ENCODE measurements at regions not wholly inside any gene's neighbourhood (a gene's known extent, or its start where the extent isn't known, plus 50 kb on each side); places are given as distances from the start of the nearest gene placed in this dataset.

DNA sequence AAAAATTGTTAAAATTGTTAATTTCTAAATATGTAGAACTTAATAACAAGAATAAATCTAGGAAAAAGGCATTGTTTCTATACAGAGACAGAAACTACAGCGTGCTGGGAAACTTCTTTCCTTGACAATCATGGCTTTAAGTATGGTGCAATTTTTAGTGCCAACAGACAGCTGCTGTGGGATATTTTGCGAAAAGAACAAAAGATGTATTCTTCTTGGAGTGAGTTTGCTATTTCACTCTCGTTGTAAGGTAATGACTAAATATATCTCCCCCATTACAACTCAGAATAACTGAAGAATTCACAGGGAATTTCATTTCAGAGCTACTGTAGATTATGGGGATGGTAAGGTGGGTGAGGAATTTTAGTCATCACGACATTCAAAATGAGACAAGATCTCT is 2055.0 kb upstream of the ACO1 start:
- H3K27me3 Mint-ChIP-seq (ENCODE audit: insufficient read depth, low read depth), result no peaks in the 10 kb centered on the region

DNA sequence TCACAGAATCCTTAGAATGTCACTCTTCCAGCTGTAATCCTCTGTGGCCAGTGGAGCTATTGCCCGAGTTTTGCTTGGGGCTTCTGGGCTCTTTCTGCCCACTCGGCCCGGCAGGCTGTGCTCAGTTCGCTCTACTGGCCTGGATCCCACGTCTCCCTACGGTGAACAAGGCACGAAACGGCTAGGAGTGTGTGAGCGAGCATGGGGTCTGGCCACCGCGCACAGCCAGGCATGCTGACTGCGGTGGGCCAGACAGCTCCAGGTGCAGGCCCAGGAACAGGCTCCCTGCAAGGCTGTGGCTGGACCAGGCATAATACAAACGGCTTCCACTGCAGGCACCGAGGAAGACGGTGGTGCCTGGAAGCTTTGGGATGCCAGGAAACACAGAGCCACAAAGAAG is 2035.5 kb upstream of the ACO1 start:
- no peaks in the 10 kb centered on the region for H3K9me3 Mint-ChIP-seq
- H3K4me1 Mint-ChIP-seq, result no peaks in the 10 kb centered on the region
- Histone ChIP-seq H4K20me1 (ENCODE audit: low read depth) (no peaks in the 10 kb centered on the region), H2AFZ (replicated peaks) (no peak overlapping the region), H3F3A (ENCODE audit: low read depth) (no peaks in the 10 kb centered on the region), H3K4me2 (no peak overlapping the region), H3K9ac (no peak overlapping the region), H3K9me3 (ENCODE audit: low read depth) (no peaks in the 10 kb centered on the region), H3K27ac (no peak overlapping the region), H3K36me3 (no peaks in the 10 kb centered on the region), H3K27me3 (no peaks in the 10 kb centered on the region), H3K4me3 (no peak overlapping the region), H3K4me1 (no peaks in the 10 kb centered on the region), H3K79me2 (ENCODE audit: low read depth) (no peaks in the 10 kb centered on the region)
- no peaks in the 10 kb centered on the region for H3K27me3 Mint-ChIP-seq (ENCODE audit: insufficient read depth, low read depth)
- TF ChIP-seq EZH2 (IDR thresholded peaks at IDR 0.05), result no peak
- TF ChIP-seq, protein P1, sequence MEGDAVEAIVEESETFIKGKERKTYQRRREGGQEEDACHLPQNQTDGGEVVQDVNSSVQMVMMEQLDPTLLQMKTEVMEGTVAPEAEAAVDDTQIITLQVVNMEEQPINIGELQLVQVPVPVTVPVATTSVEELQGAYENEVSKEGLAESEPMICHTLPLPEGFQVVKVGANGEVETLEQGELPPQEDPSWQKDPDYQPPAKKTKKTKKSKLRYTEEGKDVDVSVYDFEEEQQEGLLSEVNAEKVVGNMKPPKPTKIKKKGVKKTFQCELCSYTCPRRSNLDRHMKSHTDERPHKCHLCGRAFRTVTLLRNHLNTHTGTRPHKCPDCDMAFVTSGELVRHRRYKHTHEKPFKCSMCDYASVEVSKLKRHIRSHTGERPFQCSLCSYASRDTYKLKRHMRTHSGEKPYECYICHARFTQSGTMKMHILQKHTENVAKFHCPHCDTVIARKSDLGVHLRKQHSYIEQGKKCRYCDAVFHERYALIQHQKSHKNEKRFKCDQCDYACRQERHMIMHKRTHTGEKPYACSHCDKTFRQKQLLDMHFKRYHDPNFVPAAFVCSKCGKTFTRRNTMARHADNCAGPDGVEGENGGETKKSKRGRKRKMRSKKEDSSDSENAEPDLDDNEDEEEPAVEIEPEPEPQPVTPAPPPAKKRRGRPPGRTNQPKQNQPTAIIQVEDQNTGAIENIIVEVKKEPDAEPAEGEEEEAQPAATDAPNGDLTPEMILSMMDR (IDR thresholded peaks at IDR 0.05), result no peak
- TF ChIP-seq EZH2phosphoT487 (IDR thresholded peaks at IDR 0.05), result no peak
- DNase-seq (ENCODE audit: low spot score), result no peak
- H3K36me3 Mint-ChIP-seq, result no peaks in the 10 kb centered on the region
- H3K27ac Mint-ChIP-seq, result no peak overlapping the region
- H3K4me3 Mint-ChIP-seq, result no peak overlapping the region

More for the DNA sequence above, 2055.0 kb upstream of the ACO1 start:
- H3K9me3 Mint-ChIP-seq, result no peaks in the 10 kb centered on the region
- Histone ChIP-seq H3K36me3 (no peaks in the 10 kb centered on the region), H3K27me3 (no peaks in the 10 kb centered on the region), H2AFZ (replicated peaks) (no peak overlapping the region), H3F3A (ENCODE audit: low read depth) (no peaks in the 10 kb centered on the region), H3K27ac (no peak overlapping the region), H3K4me2 (no peak overlapping the region), H4K20me1 (ENCODE audit: low read depth) (no peaks in the 10 kb centered on the region), H3K4me1 (no peaks in the 10 kb centered on the region), H3K9ac (no peak overlapping the region), H3K4me3 (no peak overlapping the region), H3K79me2 (ENCODE audit: low read depth) (no peaks in the 10 kb centered on the region), H3K9me3 (ENCODE audit: low read depth) (no peaks in the 10 kb centered on the region)
- H3K27ac Mint-ChIP-seq, result no peak overlapping the region
- TF ChIP-seq EZH2 (IDR thresholded peaks at IDR 0.05), result no peak
- no peak for TF ChIP-seq EZH2phosphoT487 (IDR thresholded peaks at IDR 0.05)
- TF ChIP-seq, protein P1 (IDR thresholded peaks at IDR 0.05), result no peak
- no peaks in the 10 kb centered on the region for H3K36me3 Mint-ChIP-seq
- H3K4me1 Mint-ChIP-seq, result no peaks in the 10 kb centered on the region
- H3K4me3 Mint-ChIP-seq, result no peak overlapping the region
- DNase-seq (ENCODE audit: low spot score), result no peak

DNA sequence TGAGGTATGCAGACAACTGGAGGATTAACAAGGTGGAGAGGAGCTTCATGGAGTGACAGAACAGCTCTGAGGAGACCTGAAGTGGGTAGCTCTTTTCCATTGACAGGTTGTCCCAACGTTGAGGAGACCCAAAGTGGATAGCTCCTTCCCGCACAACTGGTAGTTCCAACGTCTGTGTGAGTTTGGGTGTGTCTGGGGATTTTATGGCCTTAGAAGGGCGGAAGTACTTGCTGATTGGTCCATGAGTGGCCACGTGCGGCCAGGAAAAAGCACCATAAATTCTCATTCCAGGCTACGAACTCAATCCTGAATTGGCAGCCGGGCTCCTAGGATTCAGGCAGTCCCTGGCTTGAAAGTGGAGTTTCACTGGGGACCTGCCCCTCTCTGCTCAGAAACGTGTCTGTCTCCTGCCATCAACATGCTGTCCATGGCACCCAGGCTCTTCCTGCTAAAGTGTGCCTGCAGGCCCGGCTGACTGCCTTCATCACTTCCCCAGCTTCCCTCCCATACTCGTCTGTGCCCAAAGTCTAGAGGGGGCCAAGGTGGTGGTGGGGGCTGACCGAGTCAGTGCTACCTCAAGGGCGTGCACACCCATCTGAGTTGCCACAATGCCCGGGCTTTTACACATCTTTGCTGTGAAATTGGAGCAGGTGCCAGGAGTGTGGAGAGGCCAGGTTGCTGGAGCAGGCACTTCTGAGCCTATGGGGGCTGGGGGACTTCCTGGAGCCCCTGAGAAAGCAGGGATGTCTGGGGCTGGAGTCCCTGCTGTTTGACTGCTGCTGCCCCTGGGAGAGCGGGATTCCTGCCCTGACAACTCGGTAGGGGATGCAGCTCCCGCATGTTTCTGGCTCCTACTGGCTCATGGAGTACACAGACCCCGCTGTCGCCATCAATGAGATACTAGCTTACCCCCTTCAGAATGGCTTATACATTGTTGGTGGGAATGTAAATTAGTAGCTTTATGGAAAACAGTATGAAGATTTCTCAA is 2034.6 kb upstream of the ACO1 start:
- no peak for TF ChIP-seq EZH2 (IDR thresholded peaks at IDR 0.05)
- TF ChIP-seq, protein P1 (IDR thresholded peaks at IDR 0.05), result no peak
- no peaks in the 10 kb centered on the region for H3K4me1 ChIP-seq
- H3K9ac ChIP-seq, result no peak overlapping the region
- no peak overlapping the region for H3K27ac Mint-ChIP-seq
- H3K9me3 ChIP-seq (ENCODE audit: low read depth), result no peaks in the 10 kb centered on the region
- DNase-seq (ENCODE audit: low spot score), result no peak
- H3K27ac ChIP-seq, result no peak overlapping the region
- H3K27me3 Mint-ChIP-seq (ENCODE audit: insufficient read depth, low read depth), result no peaks in the 10 kb centered on the region
- no peak overlapping the region for H3K4me3 ChIP-seq
- H3F3A ChIP-seq (ENCODE audit: low read depth), result no peaks in the 10 kb centered on the region
- H3K4me1 Mint-ChIP-seq, result no peaks in the 10 kb centered on the region
- no peaks in the 10 kb centered on the region for H3K27me3 ChIP-seq
- no peak overlapping the region for H3K4me3 Mint-ChIP-seq
- H4K20me1 ChIP-seq (ENCODE audit: low read depth), result no peaks in the 10 kb centered on the region
- no peaks in the 10 kb centered on the region for H3K36me3 ChIP-seq
- no peaks in the 10 kb centered on the region for H3K9me3 Mint-ChIP-seq
- no peak overlapping the region for H3K4me2 ChIP-seq
- H3K79me2 ChIP-seq (ENCODE audit: low read depth), result no peaks in the 10 kb centered on the region
- H3K36me3 Mint-ChIP-seq, result no peaks in the 10 kb centered on the region
- no peak overlapping the region for H2AFZ ChIP-seq (replicated peaks)

All from neural progenitor cell (in vitro differentiated cells).